Esophagus squamous epithelium (tissue), 4 donors: ENCODE measurements at regions not wholly inside any gene's neighbourhood (a gene's known extent, or its start where the extent isn't known, plus 50 kb on each side); places are given as distances from the start of the nearest gene placed in this dataset.

Experiments used
- CTCF ChIP-seq, 6 experiments: fragments of 450-650 bp in 4 of 6; fragments of 200-600 bp in 2 of 6; sonication (generic) in 2 of 6; IDR thresholded peaks; one replicate each; pipeline ENCODE4 v1.5.1; 2016 to 2019; ENCODE audit warnings: antibody characterized with exemption in 6 of 6, mild to moderate bottlenecking in 4 of 6, moderate library complexity in 4 of 6
- POLR2A ChIP-seq, 4 donors: fragments of 450-650 bp; IDR thresholded peaks; one replicate each; pipeline ENCODE4 v1.6.1; 2017; ENCODE audit warnings: antibody characterized with exemption in 4 of 4, mild to moderate bottlenecking in 4 of 4, moderate library complexity in 3 of 4

- TF ChIP-seq CTCF (IDR thresholded peaks at IDR 0.05), result no peak
- TF ChIP-seq POLR2A (IDR thresholded peaks at IDR 0.05), result no peak
Measured at GRCh38 chr1:193633991-193634390, 447.6 kb upstream of the B3GALT2 start.
